ENCODE measurements at regions not wholly inside any gene's neighbourhood (a gene's known extent, or its start where the extent isn't known, plus 50 kb on each side); places are given as distances from the start of the nearest gene placed in this dataset.

DNA sequence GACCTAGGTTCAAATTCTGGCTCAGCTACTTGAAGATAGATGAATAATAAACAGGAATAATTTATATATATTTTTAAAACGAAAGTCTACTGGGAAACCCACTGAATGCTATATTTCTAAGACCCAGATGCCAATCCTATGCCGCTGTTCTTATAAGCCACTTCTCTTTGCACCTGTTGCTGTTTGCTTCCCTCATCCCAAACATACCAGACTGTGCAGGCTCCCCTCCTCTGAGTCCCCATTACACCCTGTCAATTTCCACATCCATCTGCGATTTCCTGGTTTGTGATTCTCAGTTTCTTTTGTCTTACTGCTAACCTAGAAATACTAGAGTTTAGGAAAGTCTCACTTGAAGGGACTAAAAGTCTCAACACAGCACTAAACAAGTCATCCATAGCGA is 92.8 kb upstream of the CAST start:
- CTCF ChIA-PET = no interaction called here

GRCh38 chr5:96569770-96570169 is 92.4 kb upstream of the CAST start:
- Histone ChIP-seq H3F3A (ENCODE audit: low read length, unreplicated experiment) (no peaks in the 10 kb centered on the region), H3K4me3 (ENCODE audit: low read length) (no peak overlapping the region), H3K27me3 (ENCODE audit: low read length) (no peaks in the 10 kb centered on the region), H3K9me3 (ENCODE audit: low read length) (no peaks in the 10 kb centered on the region), H3K27ac (ENCODE audit: low read length) (no peak overlapping the region), H4K20me1 (ENCODE audit: low read length) (no peaks in the 10 kb centered on the region), H3K9me2 (replicated peaks; ENCODE audit: low read length) (no peaks in the 10 kb centered on the region), H2AFZ (ENCODE audit: low read length) (no peak overlapping the region), H3K4me1 (ENCODE audit: insufficient read depth, low read length) (peaks cover 20% of the 10 kb centered on the region), H3K4me2 (ENCODE audit: low read length) (no peak overlapping the region), H3K79me2 (ENCODE audit: low read length) (no peaks in the 10 kb centered on the region), H3K36me3 (ENCODE audit: low read depth, low read length) (no peaks in the 10 kb centered on the region), H3K9ac (ENCODE audit: low read length) (no peak overlapping the region)
- intact Hi-C loops (cut with micrococcal nuclease) = no loop called here
- no peak for TF ChIP-seq CTCF (conservative IDR thresholded peaks at IDR 0.05; ENCODE audit: low read depth, low read length)
- no peak for TF ChIP-seq EZH2 (IDR thresholded peaks at IDR 0.05; ENCODE audit: low read length, unreplicated experiment)
- TF ChIP-seq EZH2phosphoT487 (IDR thresholded peaks at IDR 0.05; ENCODE audit: borderline replicate concordance, low read length) = no peak
- DNase-seq (no peak), ATAC-seq (no peak)
- ChIA-PET CTCF (no interaction called here), POLR2A (ENCODE audit: unreplicated experiment) (no interaction called here)
- no TSS peak for BruUV-seq (replicated peaks)

More for the DNA sequence above, 92.8 kb upstream of the CAST start:
- no peaks in the 10 kb centered on the region for H3F3A ChIP-seq (ENCODE audit: low read length, unreplicated experiment)
- no peaks in the 10 kb centered on the region for H3K36me3 ChIP-seq (ENCODE audit: low read depth, low read length)
- no peaks in the 10 kb centered on the region for H3K27me3 ChIP-seq (ENCODE audit: low read length)
- H3K27ac ChIP-seq (ENCODE audit: low read length) = no peak overlapping the region
- H3K9me2 ChIP-seq (replicated peaks; ENCODE audit: low read length) = no peaks in the 10 kb centered on the region
- H3K79me2 ChIP-seq (ENCODE audit: low read length) = no peaks in the 10 kb centered on the region
- ATAC-seq (no peak), DNase-seq (no peak)
- peaks cover 20% of the 10 kb centered on the region for H3K4me1 ChIP-seq (ENCODE audit: insufficient read depth, low read length)
- TF ChIP-seq CTCF (conservative IDR thresholded peaks at IDR 0.05; ENCODE audit: low read depth, low read length) (no peak), EZH2 (IDR thresholded peaks at IDR 0.05; ENCODE audit: low read length, unreplicated experiment) (no peak), EZH2phosphoT487 (IDR thresholded peaks at IDR 0.05; ENCODE audit: borderline replicate concordance, low read length) (no peak)
- intact Hi-C loops (cut with micrococcal nuclease) = no loop called here
- BruUV-seq (replicated peaks) = no TSS peak
- no peaks in the 10 kb centered on the region for H3K9me3 ChIP-seq (ENCODE audit: low read length)
- H2AFZ ChIP-seq (ENCODE audit: low read length) = no peak overlapping the region
- no peaks in the 10 kb centered on the region for H4K20me1 ChIP-seq (ENCODE audit: low read length)
- H3K9ac ChIP-seq (ENCODE audit: low read length) = no peak overlapping the region
- H3K4me2 ChIP-seq (ENCODE audit: low read length) = no peak overlapping the region
- POLR2A ChIA-PET (ENCODE audit: unreplicated experiment) = no interaction called here
- no peak overlapping the region for H3K4me3 ChIP-seq (ENCODE audit: low read length)

GRCh38 chr5:96572864-96573512 is 89.2 kb upstream of the CAST start:
- Histone ChIP-seq H3K4me1 (ENCODE audit: insufficient read depth, low read length) (peaks cover 11% of the 10 kb centered on the region), H3F3A (ENCODE audit: low read length, unreplicated experiment) (no peaks in the 10 kb centered on the region), H3K9me3 (ENCODE audit: low read length) (no peaks in the 10 kb centered on the region), H3K9me2 (replicated peaks; ENCODE audit: low read length) (no peaks in the 10 kb centered on the region), H2AFZ (ENCODE audit: low read length) (no peak overlapping the region), H3K4me3 (ENCODE audit: low read length) (no peak overlapping the region), H3K4me2 (ENCODE audit: low read length) (peak overlapping the region; percentile 60), H3K9ac (ENCODE audit: low read length) (no peak overlapping the region), H3K79me2 (ENCODE audit: low read length) (no peaks in the 10 kb centered on the region), H3K27me3 (ENCODE audit: low read length) (no peaks in the 10 kb centered on the region), H3K27ac (ENCODE audit: low read length) (peak overlapping the region; percentile 80), H4K20me1 (ENCODE audit: low read length) (no peaks in the 10 kb centered on the region), H3K36me3 (ENCODE audit: low read depth, low read length) (no peaks in the 10 kb centered on the region)
- intact Hi-C loops (cut with micrococcal nuclease) = no loop called here
- TF ChIP-seq EZH2phosphoT487 (IDR thresholded peaks at IDR 0.05; ENCODE audit: borderline replicate concordance, low read length) = no peak
- TF ChIP-seq CTCF (conservative IDR thresholded peaks at IDR 0.05; ENCODE audit: low read depth, low read length) = no peak
- TF ChIP-seq EZH2 (IDR thresholded peaks at IDR 0.05; ENCODE audit: low read length, unreplicated experiment) = no peak
- DNase-seq (peak; percentile 93), ATAC-seq (peak; percentile 100)
- ChIA-PET CTCF (interaction anchor here (0.6 kb wide), 1 partner anchor 228 kb away, joined by 3 read pairs; no protein-coding TSS in a partner anchor), POLR2A (ENCODE audit: unreplicated experiment) (interaction anchor here (0.6 kb wide), 1 partner anchor 329 kb away, joined by 6 read pairs; no protein-coding TSS in a partner anchor)
- BruUV-seq (replicated peaks) = no TSS peak
